HepG2 (cell line): ENCODE measurements at regions not wholly inside any gene's neighbourhood (a gene's known extent, or its start where the extent isn't known, plus 50 kb on each side); places are given as distances from the start of the nearest gene placed in this dataset.

Source experiments
- BCL3 ChIP-seq: sonication (generic); formaldehyde crosslinking; IDR thresholded peaks from 2 replicates; pipeline ENCODE4 v1.5.1; 2020; ENCODE audit warnings: mild to moderate bottlenecking, missing genetic modification reagents, moderate library complexity
- CENPBD1 ChIP-seq: sonication (generic); formaldehyde crosslinking; IDR thresholded peaks from 2 replicates; pipeline ENCODE4 v1.8.0; 2022; ENCODE audit warnings: missing genetic modification reagents, low read depth, mild to moderate bottlenecking, borderline replicate concordance
- CENPX ChIP-seq: sonication (generic); formaldehyde crosslinking; IDR thresholded peaks from 2 replicates; pipeline ENCODE4 v1.9.0; 2021; ENCODE audit warnings: mild to moderate bottlenecking, missing genetic modification reagents, moderate library complexity
- FOXA3 ChIP-seq: IDR thresholded peaks from 2 replicates; pipeline ENCODE4 v1.6.1; 2016; ENCODE audit warnings: missing genetic modification reagents, missing compliant biosample characterization
- HDAC6 ChIP-seq: fragments of 200-600 bp; sonication (generic); IDR thresholded peaks from 2 replicates; pipeline ENCODE4 v1.7.0; 2017; ENCODE audit warnings: mild to moderate bottlenecking, antibody characterized with exemption, low read length, low read depth
- IRX3 ChIP-seq: sonication (generic); formaldehyde crosslinking; IDR thresholded peaks from 2 replicates; pipeline ENCODE4 v1.8.1; 2023; ENCODE audit warnings: mild to moderate bottlenecking, low read depth, missing genetic modification reagents, borderline replicate concordance
- KLF9 ChIP-seq: IDR thresholded peaks from 2 replicates; pipeline ENCODE4 v1.6.1; 2016; ENCODE audit warnings: low read depth
- MTF2 ChIP-seq: sonication (generic); formaldehyde crosslinking; IDR thresholded peaks from 2 replicates; pipeline ENCODE4 v1.5.0; 2020; ENCODE audit warnings: missing genetic modification reagents, borderline replicate concordance
- NBN ChIP-seq: fragments of 450-650 bp; conservative IDR thresholded peaks from 2 replicates; pipeline ENCODE4 v1.6.1; 2017
- NCOA1 ChIP-seq: sonication (generic); formaldehyde crosslinking; IDR thresholded peaks from 2 replicates; pipeline ENCODE4 v1.9.0; 2021; ENCODE audit warnings: missing genetic modification reagents
- PCBP2 ChIP-seq: fragments of 200-400 bp; formaldehyde crosslinking; optimal IDR thresholded peaks from 2 replicates; pipeline ENCODE3; 2018; ENCODE audit warnings: low read length, low read depth; ENCODE audit not compliant: poor library complexity, severe bottlenecking
- POLR2AphosphoS2 ChIP-seq: IDR thresholded peaks from 2 replicates; pipeline ENCODE4 v1.6.1; 2011; ENCODE audit warnings: low read depth, low read length, improper control_type of control experiment
- ZBTB20 ChIP-seq: sonication (generic); formaldehyde crosslinking; IDR thresholded peaks from 2 replicates; pipeline ENCODE4 v1.8.1; 2023; ENCODE audit warnings: missing genetic modification reagents, low read depth, mild to moderate bottlenecking, borderline replicate concordance
- ZBTB37 ChIP-seq: sonication (generic); formaldehyde crosslinking; IDR thresholded peaks from 2 replicates; pipeline ENCODE4 v1.4.0; 2020; ENCODE audit warnings: mild to moderate bottlenecking, missing genetic modification reagents
- ZBTB8A ChIP-seq: sonication (generic); formaldehyde crosslinking; IDR thresholded peaks from 2 replicates; pipeline ENCODE4 v1.4.0; 2020; ENCODE audit warnings: mild to moderate bottlenecking, low read depth, missing genetic modification reagents, borderline replicate concordance
- ZFP62 ChIP-seq: sonication (generic); formaldehyde crosslinking; IDR thresholded peaks from 2 replicates; pipeline ENCODE4 v1.4.0; 2020; ENCODE audit warnings: missing genetic modification reagents
- ZNF20 ChIP-seq: sonication (generic); formaldehyde crosslinking; IDR thresholded peaks from 2 replicates; pipeline ENCODE4 v1.4.0; 2020; ENCODE audit warnings: mild to moderate bottlenecking, moderate library complexity, missing genetic modification reagents
- ZNF3 ChIP-seq: IDR thresholded peaks from 2 replicates; pipeline ENCODE4 v1.7.0; 2017; ENCODE audit warnings: inconsistent platforms
- ZNF530 ChIP-seq: sonication (generic); formaldehyde crosslinking; IDR thresholded peaks from 2 replicates; pipeline ENCODE4 v1.5.0; 2020; ENCODE audit warnings: low read depth, mild to moderate bottlenecking, missing genetic modification reagents
- TF ChIP-seq, protein P1 (sequence below): sonication (generic); formaldehyde crosslinking; IDR thresholded peaks from 2 replicates; pipeline ENCODE4 v1.8.1; 2023; ENCODE audit warnings: mild to moderate bottlenecking, missing genetic modification reagents
- TF ChIP-seq, protein P2 (sequence below): sonication (generic); formaldehyde crosslinking; IDR thresholded peaks from 2 replicates; pipeline ENCODE4 v1.4.0; 2020; ENCODE audit warnings: low read depth, missing genetic modification reagents

DNA sequence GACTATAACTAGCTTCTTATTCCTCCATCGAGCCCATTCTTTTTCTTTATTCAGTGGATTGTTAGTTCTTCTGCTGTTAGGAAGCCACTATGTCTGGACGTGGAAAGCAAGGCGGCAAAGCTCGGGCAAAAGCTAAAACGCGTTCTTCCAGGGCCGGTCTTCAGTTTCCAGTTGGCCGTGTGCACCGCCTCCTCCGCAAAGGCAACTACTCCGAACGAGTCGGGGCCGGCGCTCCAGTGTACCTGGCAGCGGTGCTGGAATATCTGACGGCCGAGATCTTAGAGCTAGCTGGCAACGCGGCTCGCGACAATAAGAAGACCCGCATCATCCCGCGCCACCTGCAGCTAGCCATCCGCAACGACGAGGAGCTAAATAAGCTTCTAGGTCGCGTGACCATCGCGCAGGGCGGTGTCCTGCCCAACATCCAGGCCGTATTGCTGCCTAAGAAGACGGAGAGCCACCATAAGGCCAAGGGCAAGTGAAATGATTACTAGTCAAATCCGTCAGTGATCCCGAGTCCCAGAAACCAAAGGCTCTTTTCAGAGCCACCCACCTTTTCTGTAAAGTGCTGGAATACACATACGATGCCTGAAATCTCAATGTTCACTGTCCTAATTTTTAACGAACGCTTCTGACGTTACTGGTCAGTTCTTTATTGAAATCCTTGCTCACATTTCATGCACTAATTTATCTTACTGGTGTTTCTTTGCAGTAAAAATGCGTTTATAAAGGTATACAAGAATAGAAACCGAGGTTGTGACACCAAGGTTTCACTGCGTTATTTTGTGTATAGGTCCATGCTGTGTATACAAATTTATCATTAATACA lies 129.9 kb downstream of the HFE start (continued):
- no peak for TF ChIP-seq ZBTB37
- no peak for TF ChIP-seq PCBP2
- TF ChIP-seq NCOA1 (CRISPR knock-in tag) = no peak
- no peak for TF ChIP-seq NBN
- 0 out of 2 replicates have a peak, but pooled peaks have one; percentile 9 for TF ChIP-seq ZBTB20 (CRISPR knock-in tag)
- peak; percentile 88 for TF ChIP-seq POLR2AphosphoS2
- no peak for TF ChIP-seq ZNF3 (CRISPR knock-in tag)
- TF ChIP-seq CENPX = no peak
- no peak; the same call in 1 of the 2 replicates for TF ChIP-seq KLF9 (CRISPR knock-in tag)
- no peak for TF ChIP-seq IRX3 (CRISPR knock-in tag)
- no peak; the same call in 1 of the 2 replicates for TF ChIP-seq BCL3 (CRISPR knock-in tag)
- TF ChIP-seq ZFP62 (CRISPR knock-in tag) = no peak
- no peak; the same call in 1 of the 2 replicates for TF ChIP-seq FOXA3 (CRISPR knock-in tag)
- TF ChIP-seq ZBTB8A = no peak
- no peak for TF ChIP-seq HDAC6
- TF ChIP-seq, protein P1, sequence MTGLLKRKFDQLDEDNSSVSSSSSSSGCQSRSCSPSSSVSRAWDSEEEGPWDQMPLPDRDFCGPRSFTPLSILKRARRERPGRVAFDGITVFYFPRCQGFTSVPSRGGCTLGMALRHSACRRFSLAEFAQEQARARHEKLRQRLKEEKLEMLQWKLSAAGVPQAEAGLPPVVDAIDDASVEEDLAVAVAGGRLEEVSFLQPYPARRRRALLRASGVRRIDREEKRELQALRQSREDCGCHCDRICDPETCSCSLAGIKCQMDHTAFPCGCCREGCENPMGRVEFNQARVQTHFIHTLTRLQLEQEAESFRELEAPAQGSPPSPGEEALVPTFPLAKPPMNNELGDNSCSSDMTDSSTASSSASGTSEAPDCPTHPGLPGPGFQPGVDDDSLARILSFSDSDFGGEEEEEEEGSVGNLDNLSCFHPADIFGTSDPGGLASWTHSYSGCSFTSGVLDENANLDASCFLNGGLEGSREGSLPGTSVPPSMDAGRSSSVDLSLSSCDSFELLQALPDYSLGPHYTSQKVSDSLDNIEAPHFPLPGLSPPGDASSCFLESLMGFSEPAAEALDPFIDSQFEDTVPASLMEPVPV = peak; percentile 97
- 0 out of 2 replicates have a peak, but pooled peaks have one; percentile 71 for TF ChIP-seq CENPBD1
- no peak for TF ChIP-seq ZNF20 (CRISPR knock-in tag)
- no peak for TF ChIP-seq ZNF530 (CRISPR knock-in tag)
- no peak for TF ChIP-seq MTF2 (CRISPR knock-in tag)
- TF ChIP-seq, protein P2, sequence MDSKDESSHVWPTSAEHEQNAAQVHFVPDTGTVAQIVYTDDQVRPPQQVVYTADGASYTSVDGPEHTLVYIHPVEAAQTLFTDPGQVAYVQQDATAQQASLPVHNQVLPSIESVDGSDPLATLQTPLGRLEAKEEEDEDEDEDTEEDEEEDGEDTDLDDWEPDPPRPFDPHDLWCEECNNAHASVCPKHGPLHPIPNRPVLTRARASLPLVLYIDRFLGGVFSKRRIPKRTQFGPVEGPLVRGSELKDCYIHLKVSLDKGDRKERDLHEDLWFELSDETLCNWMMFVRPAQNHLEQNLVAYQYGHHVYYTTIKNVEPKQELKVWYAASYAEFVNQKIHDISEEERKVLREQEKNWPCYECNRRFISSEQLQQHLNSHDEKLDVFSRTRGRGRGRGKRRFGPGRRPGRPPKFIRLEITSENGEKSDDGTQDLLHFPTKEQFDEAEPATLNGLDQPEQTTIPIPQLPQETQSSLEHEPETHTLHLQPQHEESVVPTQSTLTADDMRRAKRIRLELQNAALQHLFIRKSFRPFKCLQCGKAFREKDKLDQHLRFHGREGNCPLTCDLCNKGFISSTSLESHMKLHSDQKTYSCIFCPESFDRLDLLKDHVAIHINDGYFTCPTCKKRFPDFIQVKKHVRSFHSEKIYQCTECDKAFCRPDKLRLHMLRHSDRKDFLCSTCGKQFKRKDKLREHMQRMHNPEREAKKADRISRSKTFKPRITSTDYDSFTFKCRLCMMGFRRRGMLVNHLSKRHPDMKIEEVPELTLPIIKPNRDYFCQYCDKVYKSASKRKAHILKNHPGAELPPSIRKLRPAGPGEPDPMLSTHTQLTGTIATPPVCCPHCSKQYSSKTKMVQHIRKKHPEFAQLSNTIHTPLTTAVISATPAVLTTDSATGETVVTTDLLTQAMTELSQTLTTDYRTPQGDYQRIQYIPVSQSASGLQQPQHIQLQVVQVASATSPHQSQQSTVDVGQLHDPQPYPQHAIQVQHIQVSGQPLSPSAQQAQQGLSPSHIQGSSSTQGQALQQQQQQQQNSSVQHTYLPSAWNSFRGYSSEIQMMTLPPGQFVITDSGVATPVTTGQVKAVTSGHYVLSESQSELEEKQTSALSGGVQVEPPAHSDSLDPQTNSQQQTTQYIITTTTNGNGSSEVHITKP (CRISPR knock-in tag) = no peak
